GM19455 (cell line): ENCODE measurements at regions not wholly inside any gene's neighbourhood (a gene's known extent, or its start where the extent isn't known, plus 50 kb on each side); places are given as distances from the start of the nearest gene placed in this dataset.

Source experiments
- ATAC-seq: cut with Tn5 transposase; IDR thresholded peaks from one replicate; pipeline ENCODE4 v1.9.1; 2021; ENCODE audit not compliant: unreplicated experiment

GRCh38 chr20:16123623-16124022 is 449.6 kb downstream of the KIF16B start:
- no peak for ATAC-seq

DNA sequence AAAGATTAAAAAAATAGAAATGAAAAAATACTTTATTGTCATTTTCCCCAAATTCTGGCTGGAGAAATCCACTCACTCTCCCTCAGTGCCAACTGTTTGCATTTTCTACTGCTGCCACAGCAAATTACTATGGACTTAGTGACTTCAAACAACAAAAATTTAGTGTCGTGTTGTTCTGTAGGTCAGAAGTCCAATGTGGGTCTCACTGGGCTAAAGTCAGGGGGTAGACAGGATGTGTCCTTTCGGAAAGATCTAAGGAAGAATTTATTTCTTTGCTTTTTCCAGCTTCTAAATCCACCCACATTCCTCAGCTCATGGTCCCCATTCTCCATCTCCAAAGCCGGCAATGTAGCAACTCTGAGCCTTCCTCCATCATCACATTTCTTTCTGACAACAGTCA is 453.3 kb downstream of the KIF16B start:
- no peak for ATAC-seq

DNA sequence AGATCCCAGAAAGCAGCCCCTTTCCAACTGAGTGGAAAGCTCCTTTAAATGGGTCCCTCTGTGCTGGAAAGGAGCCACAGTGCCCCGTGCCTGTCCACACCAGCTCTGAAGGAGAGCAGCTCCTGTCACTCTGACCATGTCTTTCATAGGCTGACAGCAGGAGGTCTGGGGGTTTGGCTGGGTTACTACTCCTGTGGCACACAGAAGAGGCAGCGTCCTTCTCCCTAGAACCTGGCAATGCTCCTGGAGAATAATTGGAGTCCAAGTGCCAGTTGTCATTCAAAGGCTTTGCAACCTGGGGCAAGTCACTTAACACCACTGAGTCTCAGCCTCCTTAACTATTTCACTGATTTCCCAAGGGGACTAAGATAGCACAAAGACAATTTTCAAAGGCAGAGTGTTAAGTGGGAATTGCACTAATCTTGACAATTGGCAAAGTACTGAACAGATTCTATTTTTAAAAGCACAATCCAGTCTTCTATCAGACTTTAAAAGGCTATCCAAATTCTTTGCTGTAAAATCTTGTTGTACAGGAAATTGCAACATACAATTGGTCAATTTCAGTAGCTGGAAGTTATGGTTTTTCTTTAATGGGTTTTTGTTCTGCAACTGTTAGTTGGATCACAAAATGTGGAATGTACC is 457.2 kb downstream of the KIF16B start:
- no peak for ATAC-seq

- no peak for ATAC-seq
Measured at GRCh38 chr20:16113736-16114135, 459.5 kb downstream of the KIF16B start.

DNA sequence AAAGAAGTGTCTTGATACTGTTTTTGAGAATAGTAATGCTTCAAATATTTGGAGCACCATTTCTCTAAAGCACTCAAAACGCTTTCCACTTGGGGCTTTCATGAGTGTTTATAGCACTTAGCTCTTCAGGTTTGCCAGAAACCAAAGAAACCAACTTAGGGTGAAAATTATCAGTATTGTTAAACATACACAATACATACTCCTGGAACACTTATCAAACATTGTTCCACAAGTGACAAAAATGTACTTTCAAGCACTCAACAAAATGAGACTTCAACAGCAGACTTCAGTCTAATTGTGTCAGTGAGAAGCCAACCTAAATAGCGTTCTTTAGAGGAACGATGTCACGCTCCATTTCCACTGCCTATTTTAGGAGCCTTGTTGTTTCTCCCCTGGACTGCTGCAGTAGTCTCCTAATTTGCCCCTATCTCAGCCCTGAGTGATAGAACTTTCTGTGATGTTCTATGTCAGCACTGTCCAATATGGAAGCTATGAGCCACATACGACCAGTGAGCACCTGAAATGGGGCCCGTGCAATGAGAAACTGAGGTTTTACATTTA is 461.3 kb downstream of the KIF16B start:
- ATAC-seq, result no peak

- ATAC-seq, result no peak
Measured at GRCh38 chr20:16111172-16111832, 461.9 kb downstream of the KIF16B start.

GRCh38 chr20:16107172-16107870 is 465.9 kb downstream of the KIF16B start:
- ATAC-seq, result no peak

- ATAC-seq, result no peak
Measured at GRCh38 chr20:16106191-16106849, 466.9 kb downstream of the KIF16B start.

- no peak for ATAC-seq
Measured at GRCh38 chr20:16104783-16105182, 468.5 kb downstream of the KIF16B start.
